Smooth muscle cell (in vitro differentiated cells): ENCODE measurements at regions not wholly inside any gene's neighbourhood (a gene's known extent, or its start where the extent isn't known, plus 50 kb on each side); places are given as distances from the start of the nearest gene placed in this dataset.

Experiments
- DNase-seq: peaks from one replicate; lab custom pipeline; 2025; ENCODE audit not compliant: unreplicated experiment; lab: John Stamatoyannopoulos, UW
- H2AFZ ChIP-seq: fragments of 200-600 bp; sonication (generic); 2 replicates; pipeline ENCODE4 v1.6.0; 2016; ENCODE audit warnings: antibody characterized with exemption, low read depth, mild to moderate bottlenecking
- H3F3A ChIP-seq: fragments of 200-600 bp; sonication (generic); 2 replicates; pipeline ENCODE4 v1.6.0; 2017; ENCODE audit warnings: antibody characterized with exemption, low read depth
- H3K27ac ChIP-seq: fragments of 200-600 bp; sonication (generic); 2 replicates; pipeline ENCODE4 v1.5.1; 2016; ENCODE audit warnings: low read depth, mild to moderate bottlenecking
- H3K27me3 ChIP-seq: fragments of 200-600 bp; sonication (generic); 2 replicates; pipeline ENCODE4 v1.6.1; 2016; ENCODE audit warnings: low read depth, mild to moderate bottlenecking
- H3K36me3 ChIP-seq: fragments of 200-600 bp; sonication (generic); 2 replicates; pipeline ENCODE4 v1.5.1; 2016; ENCODE audit warnings: low read depth
- H3K4me1 ChIP-seq: fragments of 200-600 bp; sonication (generic); 2 replicates; pipeline ENCODE4 v1.5.1; 2016; ENCODE audit warnings: low read depth
- H3K4me2 ChIP-seq: fragments of 200-600 bp; sonication (generic); 2 replicates; pipeline ENCODE4 v1.6.0; 2016; ENCODE audit warnings: mild to moderate bottlenecking
- H3K4me3 ChIP-seq: fragments of 200-600 bp; sonication (generic); 2 replicates; pipeline ENCODE4 v1.5.1; 2016; ENCODE audit warnings: mild to moderate bottlenecking
- H3K79me2 ChIP-seq: fragments of 200-600 bp; sonication (generic); 2 replicates; pipeline ENCODE4 v1.6.0; 2016; ENCODE audit warnings: low read depth, mild to moderate bottlenecking
- H3K9ac ChIP-seq: fragments of 200-600 bp; sonication (generic); 2 replicates; pipeline ENCODE4 v1.6.0; 2016; ENCODE audit warnings: low read depth
- H3K9me3 ChIP-seq: fragments of 200-600 bp; sonication (generic); replicated peaks from 2 replicates; pipeline ENCODE4 v1.5.1; 2016; ENCODE audit warnings: low read depth
- H4K20me1 ChIP-seq: fragments of 200-600 bp; sonication (generic); 2 replicates; pipeline ENCODE4 v1.6.0; 2016; ENCODE audit warnings: low read depth
- WGBS: methylation state at CpG from one replicate; pipeline ENCODE4 v1.1.7; 2016; ENCODE audit warnings: low lambda C conversion rate; 5-methylcytosine and 5-hydroxymethylcytosine counted together
- TF ChIP-seq, protein P1 (sequence below): fragments of 200-600 bp; sonication (generic); IDR thresholded peaks from 2 replicates; pipeline ENCODE4 v1.5.1; 2017; ENCODE audit warnings: borderline replicate concordance, mild to moderate bottlenecking, antibody characterized with exemption; ENCODE audit not compliant: insufficient read depth, poor library complexity, severe bottlenecking

DNA sequence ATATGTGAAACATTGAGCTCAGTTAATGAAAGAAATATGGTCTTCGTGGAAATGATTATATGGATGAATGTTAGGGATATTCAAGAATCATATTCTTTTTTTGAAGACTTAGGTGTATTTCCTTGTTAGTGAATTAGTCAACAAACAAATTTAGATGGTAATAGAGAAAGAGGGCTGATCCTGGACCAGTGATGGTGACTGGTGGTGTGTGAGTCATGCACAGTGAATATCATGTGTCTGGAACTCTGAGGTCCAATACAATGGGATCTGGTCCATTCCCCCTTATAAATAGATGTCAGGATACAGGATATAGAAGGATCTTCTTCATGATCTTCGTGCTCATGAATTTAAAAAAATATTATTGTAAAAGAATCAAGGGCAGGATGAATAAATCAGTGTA, 64.4 kb upstream of the RTL1 start:
- no peak for DNase-seq
- no peak overlapping the region for H3K4me2 ChIP-seq
- H3K27me3 ChIP-seq: no peaks in the 10 kb centered on the region
- H3K4me3 ChIP-seq: no peak overlapping the region
- no peaks in the 10 kb centered on the region for H3K9me3 ChIP-seq
- H3K27ac ChIP-seq: no peak overlapping the region
- H3F3A ChIP-seq: no peaks in the 10 kb centered on the region
- 64% methylated on average over 2 of the region's 2 CpGs for WGBS
- no peaks in the 10 kb centered on the region for H4K20me1 ChIP-seq
- no peaks in the 10 kb centered on the region for H3K79me2 ChIP-seq
- no peaks in the 10 kb centered on the region for H3K4me1 ChIP-seq
- no peak overlapping the region for H3K9ac ChIP-seq
- TF ChIP-seq, protein P1, sequence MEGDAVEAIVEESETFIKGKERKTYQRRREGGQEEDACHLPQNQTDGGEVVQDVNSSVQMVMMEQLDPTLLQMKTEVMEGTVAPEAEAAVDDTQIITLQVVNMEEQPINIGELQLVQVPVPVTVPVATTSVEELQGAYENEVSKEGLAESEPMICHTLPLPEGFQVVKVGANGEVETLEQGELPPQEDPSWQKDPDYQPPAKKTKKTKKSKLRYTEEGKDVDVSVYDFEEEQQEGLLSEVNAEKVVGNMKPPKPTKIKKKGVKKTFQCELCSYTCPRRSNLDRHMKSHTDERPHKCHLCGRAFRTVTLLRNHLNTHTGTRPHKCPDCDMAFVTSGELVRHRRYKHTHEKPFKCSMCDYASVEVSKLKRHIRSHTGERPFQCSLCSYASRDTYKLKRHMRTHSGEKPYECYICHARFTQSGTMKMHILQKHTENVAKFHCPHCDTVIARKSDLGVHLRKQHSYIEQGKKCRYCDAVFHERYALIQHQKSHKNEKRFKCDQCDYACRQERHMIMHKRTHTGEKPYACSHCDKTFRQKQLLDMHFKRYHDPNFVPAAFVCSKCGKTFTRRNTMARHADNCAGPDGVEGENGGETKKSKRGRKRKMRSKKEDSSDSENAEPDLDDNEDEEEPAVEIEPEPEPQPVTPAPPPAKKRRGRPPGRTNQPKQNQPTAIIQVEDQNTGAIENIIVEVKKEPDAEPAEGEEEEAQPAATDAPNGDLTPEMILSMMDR: no peak
- H2AFZ ChIP-seq: no peak overlapping the region
- no peaks in the 10 kb centered on the region for H3K36me3 ChIP-seq

DNA sequence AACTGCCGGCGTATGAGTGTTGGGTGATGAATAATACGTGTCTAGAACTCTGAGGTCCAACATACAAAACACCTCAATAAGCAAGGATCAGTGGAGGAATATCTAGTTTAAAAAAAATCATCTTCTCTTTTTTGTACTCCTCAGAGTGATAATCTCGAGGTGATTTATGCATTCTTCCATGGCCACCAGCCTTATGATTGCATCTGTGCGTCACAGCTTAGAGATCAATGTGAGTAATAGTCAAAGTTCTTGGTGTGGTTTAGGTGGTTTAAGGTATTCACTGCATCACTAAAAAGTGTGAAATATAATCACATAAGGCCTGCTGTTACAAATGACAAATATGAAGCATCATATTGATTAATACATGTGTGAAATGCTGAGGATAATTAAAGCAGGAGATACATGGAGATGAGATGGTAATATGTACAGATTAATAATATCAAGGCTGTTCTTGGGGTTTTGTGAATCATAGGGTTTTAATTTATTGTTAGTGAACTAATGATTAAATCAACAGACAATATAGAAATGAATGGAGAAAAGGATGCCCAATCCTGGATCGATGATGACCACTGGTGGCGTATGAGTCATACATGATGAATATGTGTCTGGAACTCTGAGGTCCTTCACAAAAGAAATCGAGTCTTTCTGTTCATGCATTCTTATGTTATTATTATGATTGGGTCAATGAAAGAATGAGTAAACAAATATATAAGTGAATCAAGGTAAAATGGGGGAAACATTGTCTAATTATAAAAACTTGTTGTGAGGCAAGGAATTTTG, 68.8 kb upstream of the RTL1 start:
- H3K4me2 ChIP-seq: no peak overlapping the region
- WGBS: 80% methylated on average over 8 of the region's 8 CpGs
- DNase-seq: no peak

DNA sequence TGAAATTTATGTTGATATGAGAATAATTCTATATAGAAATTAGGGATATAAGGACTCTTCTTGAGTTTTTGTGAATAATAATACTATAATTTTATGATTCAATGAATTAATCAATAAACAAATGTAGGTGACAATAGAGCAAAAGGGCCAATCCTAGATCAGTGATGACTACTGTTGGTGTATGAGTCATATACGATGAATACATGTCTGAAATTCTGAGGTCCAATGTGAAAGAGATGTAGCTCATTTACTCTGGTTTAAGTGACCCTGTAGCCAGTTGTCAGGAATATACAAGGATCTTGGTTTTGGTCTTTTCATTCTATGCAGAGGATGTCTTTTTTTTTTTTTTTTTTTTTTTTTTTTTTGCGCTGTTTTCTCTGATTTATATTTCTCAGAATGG, 72.1 kb upstream of the RTL1 start:
- DNase-seq: no peak
- H3K4me2 ChIP-seq: no peak overlapping the region
- 79% methylated on average over 2 of the region's 2 CpGs for WGBS
- H4K20me1 ChIP-seq: no peaks in the 10 kb centered on the region
- TF ChIP-seq, protein P1: no peak
- no peak overlapping the region for H3K27ac ChIP-seq
- no peaks in the 10 kb centered on the region for H3F3A ChIP-seq
- H3K4me3 ChIP-seq: no peak overlapping the region
- H3K9me3 ChIP-seq: no peaks in the 10 kb centered on the region
- H2AFZ ChIP-seq: no peak overlapping the region
- H3K79me2 ChIP-seq: no peaks in the 10 kb centered on the region
- peaks cover 3% of the 10 kb centered on the region for H3K4me1 ChIP-seq
- no peaks in the 10 kb centered on the region for H3K27me3 ChIP-seq
- H3K36me3 ChIP-seq: no peaks in the 10 kb centered on the region
- H3K9ac ChIP-seq: no peak overlapping the region

More for the DNA sequence above, 68.8 kb upstream of the RTL1 start:
- Histone ChIP-seq H3K27me3 (no peaks in the 10 kb centered on the region), H3K36me3 (no peaks in the 10 kb centered on the region), H2AFZ (no peak overlapping the region), H3F3A (no peaks in the 10 kb centered on the region), H3K79me2 (no peaks in the 10 kb centered on the region), H3K4me1 (no peaks in the 10 kb centered on the region), H3K27ac (peak overlapping the region; percentile 48), H3K9ac (no peak overlapping the region), H3K4me3 (no peak overlapping the region), H3K9me3 (no peaks in the 10 kb centered on the region), H4K20me1 (no peaks in the 10 kb centered on the region)
- TF ChIP-seq, protein P1: no peak

DNA sequence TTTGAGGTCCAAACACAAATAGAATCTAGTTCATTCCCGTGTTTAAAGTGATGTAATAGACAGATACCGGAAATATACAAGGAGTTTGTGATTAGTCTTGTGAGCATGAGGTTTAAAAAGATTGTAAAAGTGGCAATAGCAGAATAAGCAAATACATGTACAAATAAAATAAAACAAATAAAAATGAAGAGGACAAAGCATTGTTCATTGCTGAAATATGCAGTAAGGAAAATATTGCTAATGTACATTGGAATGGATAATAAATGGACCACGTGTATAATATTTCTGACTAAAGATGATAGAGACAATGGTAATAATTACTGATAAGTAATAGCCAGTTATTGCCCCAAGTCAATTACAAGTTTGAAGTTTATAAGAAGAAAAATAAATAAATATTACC, 75.6 kb upstream of the RTL1 start:
- WGBS: 58% methylated on average over 3 of the region's 3 CpGs

More for the DNA sequence above, 75.6 kb upstream of the RTL1 start:
- Histone ChIP-seq H3K27ac (no peak overlapping the region), H3K9me3 (no peaks in the 10 kb centered on the region), H3K4me2 (no peak overlapping the region), H3K4me1 (peaks cover 13% of the 10 kb centered on the region), H4K20me1 (no peaks in the 10 kb centered on the region), H3K9ac (no peak overlapping the region), H3K36me3 (no peaks in the 10 kb centered on the region), H2AFZ (no peak overlapping the region), H3K79me2 (no peaks in the 10 kb centered on the region), H3K27me3 (no peaks in the 10 kb centered on the region), H3F3A (no peaks in the 10 kb centered on the region), H3K4me3 (no peak overlapping the region)
- no peak for DNase-seq
- TF ChIP-seq, protein P1: no peak
